ENCODE measurements at regions not wholly inside any gene's neighbourhood (a gene's known extent, or its start where the extent isn't known, plus 50 kb on each side); places are given as distances from the start of the nearest gene placed in this dataset.

- ATAC-seq (ENCODE audit: low read depth) (no peak), DNase-seq (no peak)
- Histone ChIP-seq H3K9ac (ENCODE audit: low read length) (no peak overlapping the region), H3K4me3 (ENCODE audit: control extremely low read depth in 1 of 5, extremely low read depth in 1 of 5, insufficient read depth in 1 of 5, low read depth in 2 of 5, low read length in 4 of 5) (no peak overlapping the region), H3K9me3 (ENCODE audit: control extremely low read depth in 1 of 3, control insufficient read depth in 2 of 3, insufficient read depth in 1 of 3, low read length in 2 of 3) (no peaks in the 10 kb centered on the region), H4K20me1 (ENCODE audit: control insufficient read depth, insufficient read depth, low read length, poor library complexity, severe bottlenecking) (no peaks in the 10 kb centered on the region), H3K36me3 (replicated peaks in 1 of 2; ENCODE audit: control extremely low read depth in 1 of 2, control insufficient read depth in 1 of 2, extremely low read depth in 1 of 2, insufficient read depth in 2 of 2, low read length in 1 of 2) (no peaks in the 10 kb centered on the region), H3K4me1 (ENCODE audit: control insufficient read depth in 2 of 2, insufficient read depth in 2 of 2, low read length in 2 of 2) (no peaks in the 10 kb centered on the region), H3K4me2 (replicated peaks; ENCODE audit: low read depth, low read length, poor library complexity, severe bottlenecking) (no peak overlapping the region), H2AFZ (ENCODE audit: insufficient read depth, low read depth, low read length, poor library complexity, severe bottlenecking) (no peak overlapping the region), H3K27ac (ENCODE audit: low read length in 2 of 2) (no peak overlapping the region), H3K79me2 (ENCODE audit: control insufficient read depth, insufficient read depth, low read length) (no peaks in the 10 kb centered on the region), H3K27me3 (replicated peaks in 1 of 4; ENCODE audit: control extremely low read depth in 1 of 4, control insufficient read depth in 3 of 4, insufficient read depth in 4 of 4, low read length in 3 of 4) (no peaks in the 10 kb centered on the region)
- H3K4me3 Mint-ChIP-seq, result no peak overlapping the region
- TF ChIP-seq EZH2 (IDR thresholded peaks at IDR 0.05; ENCODE audit: borderline replicate concordance, insufficient read depth, low read depth, low read length, poor library complexity, severe bottlenecking) (no peak), CTCF (IDR thresholded peaks at IDR 0.05) (no peak)
- H3K9me3 Mint-ChIP-seq (ENCODE audit: insufficient read depth), result no peaks in the 10 kb centered on the region
- H3K27ac Mint-ChIP-seq, result no peak overlapping the region
- H3K27me3 Mint-ChIP-seq, result peaks cover 26% of the 10 kb centered on the region
- intact Hi-C loops (cut with micrococcal nuclease), result no loop called here
- CTCF ChIA-PET, result no interaction called here
- POLR2A ChIA-PET, result no interaction called here
- whole genome bisulfite sequencing (ENCODE audit: insufficient coverage), result 73% methylated on average over 2 of the region's 3 CpGs
- H3K4me1 Mint-ChIP-seq, result no peaks in the 10 kb centered on the region
Observed at GRCh38 chr1:5690291-5690690, 301.9 kb downstream of the NPHP4 start.

DNA sequence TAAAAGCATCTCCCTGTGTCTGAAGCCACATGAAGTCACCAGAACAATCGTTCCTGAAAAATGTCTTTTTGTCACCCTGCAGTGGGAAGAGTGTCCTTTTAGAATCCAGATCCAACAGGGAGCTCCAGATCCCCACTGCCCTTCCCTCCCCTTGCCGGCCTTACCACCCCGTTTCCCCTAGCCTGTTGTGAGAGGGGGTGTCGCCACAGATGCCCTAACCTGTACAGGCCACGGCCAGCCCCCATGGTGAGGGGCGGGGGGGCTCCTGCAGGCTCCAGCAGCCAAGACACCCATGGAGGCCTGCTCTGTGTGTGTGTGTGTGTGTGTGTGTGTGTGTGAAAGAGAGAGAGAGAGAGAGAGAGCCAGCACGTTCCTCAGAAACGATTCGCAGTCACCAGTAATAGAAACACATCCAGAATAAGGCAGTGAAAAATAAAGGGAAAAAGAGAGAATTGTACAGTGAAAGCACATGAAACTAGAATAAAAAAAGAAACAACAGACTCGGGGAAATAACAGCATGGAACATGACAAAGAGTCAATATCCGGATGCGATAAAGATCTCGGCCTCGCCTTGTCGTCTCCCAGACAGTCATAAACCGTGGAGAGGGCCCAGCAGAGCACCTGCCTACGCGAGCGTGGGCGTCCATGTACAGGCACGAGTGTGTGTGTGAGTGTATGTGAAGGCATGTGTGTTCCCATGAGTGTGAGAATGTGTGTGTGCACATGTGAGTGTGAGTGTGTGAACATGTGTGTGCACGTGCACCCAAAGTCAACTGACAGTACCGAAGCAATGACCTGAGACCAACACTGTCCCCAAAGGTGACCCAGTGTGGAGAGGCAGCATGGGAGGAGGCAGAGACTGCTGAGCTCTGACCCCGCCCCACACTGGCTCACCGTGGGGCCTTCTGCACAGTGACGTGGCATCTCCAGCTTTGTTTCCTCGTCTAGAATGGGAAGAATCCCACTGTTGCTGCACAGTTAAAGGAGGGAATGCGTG lies 303.8 kb downstream of the NPHP4 start:
- Histone ChIP-seq H3K9me3 (ENCODE audit: control extremely low read depth in 1 of 3, control insufficient read depth in 2 of 3, insufficient read depth in 1 of 3, low read length in 2 of 3) (no peaks in the 10 kb centered on the region), H3K4me3 (ENCODE audit: control extremely low read depth in 1 of 5, extremely low read depth in 1 of 5, insufficient read depth in 1 of 5, low read depth in 2 of 5, low read length in 4 of 5) (no peak overlapping the region), H3K36me3 (replicated peaks in 1 of 2; ENCODE audit: control extremely low read depth in 1 of 2, control insufficient read depth in 1 of 2, extremely low read depth in 1 of 2, insufficient read depth in 2 of 2, low read length in 1 of 2) (no peaks in the 10 kb centered on the region), H3K4me1 (ENCODE audit: control insufficient read depth in 2 of 2, insufficient read depth in 2 of 2, low read length in 2 of 2) (no peaks in the 10 kb centered on the region), H3K4me2 (replicated peaks; ENCODE audit: low read depth, low read length, poor library complexity, severe bottlenecking) (no peak overlapping the region), H3K79me2 (ENCODE audit: control insufficient read depth, insufficient read depth, low read length) (no peaks in the 10 kb centered on the region), H3K27ac (ENCODE audit: low read length in 2 of 2) (no peak overlapping the region), H3K27me3 (replicated peaks in 1 of 4; ENCODE audit: control extremely low read depth in 1 of 4, control insufficient read depth in 3 of 4, insufficient read depth in 4 of 4, low read length in 3 of 4) (no peaks in the 10 kb centered on the region), H3K9ac (ENCODE audit: low read length) (no peak overlapping the region), H2AFZ (ENCODE audit: insufficient read depth, low read depth, low read length, poor library complexity, severe bottlenecking) (no peak overlapping the region), H4K20me1 (ENCODE audit: control insufficient read depth, insufficient read depth, low read length, poor library complexity, severe bottlenecking) (no peaks in the 10 kb centered on the region)
- TF ChIP-seq CTCF (IDR thresholded peaks at IDR 0.05) (no peak), EZH2 (IDR thresholded peaks at IDR 0.05; ENCODE audit: borderline replicate concordance, insufficient read depth, low read depth, low read length, poor library complexity, severe bottlenecking) (no peak)
- 84% methylated on average over 19 of the region's 28 CpGs for WGBS (ENCODE audit: insufficient coverage)
- H3K9me3 Mint-ChIP-seq (ENCODE audit: insufficient read depth), result no peaks in the 10 kb centered on the region
- ChIA-PET POLR2A (no interaction called here), CTCF (no interaction called here)
- ATAC-seq (ENCODE audit: low read depth), result no peak
- peaks cover 21% of the 10 kb centered on the region for H3K27me3 Mint-ChIP-seq
- no peaks in the 10 kb centered on the region for H3K4me1 Mint-ChIP-seq
- intact Hi-C loops (cut with micrococcal nuclease), result no loop called here
- H3K4me3 Mint-ChIP-seq, result no peak overlapping the region
- no peak for DNase-seq
- no peak overlapping the region for H3K27ac Mint-ChIP-seq
